Pancreas (tissue), 10 donors: ENCODE measurements at regions not wholly inside any gene's neighbourhood (a gene's known extent, or its start where the extent isn't known, plus 50 kb on each side); places are given as distances from the start of the nearest gene placed in this dataset.

ENCODE experiments used
- ATAC-seq, 4 donors: fragments of 200-7000 bp; cut with Tn5 transposase; one replicate each; pipeline versions ENCODE4 v1.8.0 to v1.9.1; 2020; ENCODE audit warnings: mild to moderate bottlenecking in 4 of 4, moderate library complexity in 4 of 4
- DNase-seq, 6 donors: peaks; one replicate each; pipeline ENCODE4 v3.0.0-alpha.2; 2020
- FAIRE-seq: peaks from 2 replicates; lab custom pipeline; 2012; peaks lifted over from hg19 to GRCh38; lab: Jason Lieb, UNC
- H3K27ac ChIP-seq, 4 donors: fragments of 200-600 bp; sonication (generic); 1 replicate in 3 of 4; 2 replicates in 1 of 4; pipeline versions ENCODE4 v1.5.0 to v1.8.0; 2020
- H3K27me3 ChIP-seq, 4 donors: fragments of 200-600 bp; one replicate each; pipeline ENCODE4 v1.8.0; 2021
- H3K36me3 ChIP-seq, 3 donors: fragments of 200-600 bp; sonication (generic) in 1 of 3; one replicate each; pipeline versions ENCODE4 v1.5.0 to v1.8.0; 2020 to 2021
- H3K4me1 ChIP-seq, 3 donors: fragments of 200-600 bp; one replicate each; pipeline ENCODE4 v1.8.0; 2021
- H3K4me3 ChIP-seq, 4 donors: fragments of 200-600 bp; sonication (generic) in 2 of 4; one replicate each; pipeline versions ENCODE4 v1.5.0 to v1.8.0; 2020 to 2021
- H3K9me3 ChIP-seq, 4 donors: fragments of 200-600 bp; one replicate each; pipeline ENCODE4 v1.8.0; 2021
- CTCF ChIP-seq, 4 donors: fragments of 200-600 bp; sonication (generic) in 3 of 4; IDR thresholded peaks; one replicate each; pipeline versions ENCODE4 v1.5.0 to v1.8.0; 2021; ENCODE audit warnings: antibody characterized with exemption in 4 of 4
- WGBS, 2 donors: extraction: QIAGEN DNeasy Blood & Tissue Kit; methylation state at CpG; one replicate each; pipeline ENCODE4 v1.1.7; 2013; 5-methylcytosine and 5-hydroxymethylcytosine counted together
- intact Hi-C, 3 donors: fragments of 100-400 bp; cut with DNase I; formaldehyde crosslinking; loops; one replicate each; pipeline versions ENCODE4 v1.11.1 to v1.14.2; 2022
- donor health status: healthy with polysubstance abuse.
- donor health status: DM: no; HTN: no; CAD: no; lungs with moderate emphysema.
- donor health status: DM: no; HTN: no; CAD: no.
- donor health status: control.
- donor health status: control.
- donor health status: Bipolar disorder and iron deficiency.
- donor health status: DM: yes; HTN: yes; CAD: no.
- donor health status: DM: no; HTN: no; CAD: no.
- donor health status: DM: no; HTN: no; CAD: no.
- donor health status: DM: yes; HTN: yes; CAD: no.

DNA sequence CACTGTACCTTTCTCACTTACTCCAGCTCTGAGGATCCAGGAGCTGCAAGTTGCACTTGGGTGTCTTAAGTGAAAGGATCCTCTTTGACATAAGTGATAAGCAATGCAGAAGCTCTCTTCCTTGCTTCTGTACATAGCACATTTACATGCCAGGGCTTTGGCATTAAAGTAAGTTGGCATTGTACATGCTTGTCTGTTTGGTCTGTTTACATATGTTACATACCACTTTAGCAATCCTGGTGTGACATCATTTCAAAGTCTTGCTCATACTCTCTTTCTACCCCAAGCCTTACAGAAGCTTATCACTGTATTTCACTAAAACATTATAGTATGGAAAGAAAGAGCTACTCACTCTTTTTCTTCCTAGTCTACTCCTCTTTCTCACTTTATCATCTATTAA lies 2548.3 kb downstream of the ARAP2 start:
- no peak overlapping the region for H3K27ac ChIP-seq
- TF ChIP-seq CTCF (IDR thresholded peaks at IDR 0.05), result no peak
- intact Hi-C loops, result no loop called here
- H3K4me3 ChIP-seq, result no peak overlapping the region
- DNase-seq (no peak), ATAC-seq (no peak), FAIRE-seq (no peak)
- H3K9me3 ChIP-seq, result no peaks in the 10 kb centered on the region
- H3K4me1 ChIP-seq, result no peaks in the 10 kb centered on the region
- H3K36me3 ChIP-seq, result no peaks in the 10 kb centered on the region
- H3K27me3 ChIP-seq, result no peaks in the 10 kb centered on the region

DNA sequence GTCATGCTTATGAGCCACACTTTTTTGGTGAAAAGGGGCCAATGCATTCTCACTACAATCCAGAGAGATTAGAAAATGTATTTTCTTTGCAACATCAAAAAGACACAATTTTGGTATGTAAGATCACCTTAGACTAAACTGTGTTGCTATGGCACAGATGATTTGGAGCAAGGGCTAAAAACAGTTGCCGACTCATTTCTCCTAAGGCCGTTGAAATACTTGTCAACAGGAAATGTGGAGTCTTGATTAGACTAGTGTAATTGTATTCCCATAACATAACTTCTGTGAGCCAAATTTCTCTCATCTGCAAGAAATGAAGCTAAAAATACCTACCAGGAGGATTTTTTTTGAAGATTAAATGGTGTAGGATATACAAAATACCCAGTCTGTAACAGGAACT lies 2547.7 kb downstream of the ARAP2 start:
- H3K27me3 ChIP-seq, result no peaks in the 10 kb centered on the region
- no peaks in the 10 kb centered on the region for H3K4me1 ChIP-seq
- H3K27ac ChIP-seq, result no peak overlapping the region
- TF ChIP-seq CTCF (IDR thresholded peaks at IDR 0.05), result no peak
- intact Hi-C loops, result no loop called here
- H3K36me3 ChIP-seq, result no peaks in the 10 kb centered on the region
- DNase-seq, result no peak
- no peak for FAIRE-seq
- 43 to 61% methylated on average over 2 of the region's 2 CpGs for WGBS, 2 donors
- ATAC-seq, result no peak
- H3K9me3 ChIP-seq, result no peaks in the 10 kb centered on the region
- no peak overlapping the region for H3K4me3 ChIP-seq

DNA sequence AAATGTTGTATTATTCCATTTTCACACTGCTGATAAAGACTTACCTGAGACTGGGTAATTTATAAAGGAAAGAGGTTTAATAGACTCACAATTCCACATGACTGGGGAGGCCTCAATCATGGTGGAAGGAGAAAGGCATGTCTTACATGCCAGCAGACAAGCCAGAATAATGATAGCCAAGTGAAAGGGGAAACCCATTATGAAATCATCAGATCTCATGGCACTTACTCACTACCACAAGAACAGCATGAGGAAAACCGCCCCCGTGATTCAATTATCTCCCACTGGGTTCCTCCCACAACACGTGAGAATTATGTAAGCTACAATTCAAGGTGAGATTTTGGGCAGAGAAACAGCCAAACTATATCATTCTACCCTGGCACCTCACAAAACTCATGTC lies 2535.1 kb downstream of the ARAP2 start:
- FAIRE-seq (no peak), ATAC-seq (no peak), DNase-seq (no peak)
- Histone ChIP-seq H3K4me3 (no peak overlapping the region), H3K4me1 (no peaks in the 10 kb centered on the region), H3K9me3 (no peaks in the 10 kb centered on the region), H3K36me3 (no peaks in the 10 kb centered on the region), H3K27ac (no peak overlapping the region), H3K27me3 (no peaks in the 10 kb centered on the region)
- no peak for TF ChIP-seq CTCF (IDR thresholded peaks at IDR 0.05)
- intact Hi-C loops, result no loop called here
- 49 to 65% methylated on average over 3 of the region's 3 CpGs for WGBS, 2 donors

- intact Hi-C loops, result no loop called here
- Histone ChIP-seq H3K27ac (no peak overlapping the region), H3K4me3 (no peak overlapping the region), H3K36me3 (no peaks in the 10 kb centered on the region), H3K9me3 (no peaks in the 10 kb centered on the region), H3K4me1 (no peaks in the 10 kb centered on the region), H3K27me3 (no peaks in the 10 kb centered on the region)
- ATAC-seq (no peak), FAIRE-seq (no peak), DNase-seq (no peak)
- no peak for TF ChIP-seq CTCF (IDR thresholded peaks at IDR 0.05)
Measured at GRCh38 chr4:33711826-33712225, 2532.5 kb downstream of the ARAP2 start.

GRCh38 chr4:33714971-33715370 lies 2529.3 kb downstream of the ARAP2 start:
- no peak for TF ChIP-seq CTCF (IDR thresholded peaks at IDR 0.05)
- H3K27ac ChIP-seq, result no peak overlapping the region
- no peaks in the 10 kb centered on the region for H3K4me1 ChIP-seq
- DNase-seq (no peak), ATAC-seq (no peak), FAIRE-seq (no peak)
- H3K36me3 ChIP-seq, result no peaks in the 10 kb centered on the region
- no peak overlapping the region for H3K4me3 ChIP-seq
- intact Hi-C loops, result no loop called here
- H3K9me3 ChIP-seq, result no peaks in the 10 kb centered on the region
- no peaks in the 10 kb centered on the region for H3K27me3 ChIP-seq
- WGBS, 2 donors, result 42 to 61% methylated on average over 1 of the region's 1 CpG
